SIG-M5 treated with dmso at 0.1 percent for 504 hours (cell line): ENCODE measurements at regions not wholly inside any gene's neighbourhood (a gene's known extent, or its start where the extent isn't known, plus 50 kb on each side); places are given as distances from the start of the nearest gene placed in this dataset.

Experiments used
- DNase-seq: peaks from one replicate; lab custom pipeline; 2025; ENCODE audit not compliant: unreplicated experiment; lab: John Stamatoyannopoulos, UW

DNA sequence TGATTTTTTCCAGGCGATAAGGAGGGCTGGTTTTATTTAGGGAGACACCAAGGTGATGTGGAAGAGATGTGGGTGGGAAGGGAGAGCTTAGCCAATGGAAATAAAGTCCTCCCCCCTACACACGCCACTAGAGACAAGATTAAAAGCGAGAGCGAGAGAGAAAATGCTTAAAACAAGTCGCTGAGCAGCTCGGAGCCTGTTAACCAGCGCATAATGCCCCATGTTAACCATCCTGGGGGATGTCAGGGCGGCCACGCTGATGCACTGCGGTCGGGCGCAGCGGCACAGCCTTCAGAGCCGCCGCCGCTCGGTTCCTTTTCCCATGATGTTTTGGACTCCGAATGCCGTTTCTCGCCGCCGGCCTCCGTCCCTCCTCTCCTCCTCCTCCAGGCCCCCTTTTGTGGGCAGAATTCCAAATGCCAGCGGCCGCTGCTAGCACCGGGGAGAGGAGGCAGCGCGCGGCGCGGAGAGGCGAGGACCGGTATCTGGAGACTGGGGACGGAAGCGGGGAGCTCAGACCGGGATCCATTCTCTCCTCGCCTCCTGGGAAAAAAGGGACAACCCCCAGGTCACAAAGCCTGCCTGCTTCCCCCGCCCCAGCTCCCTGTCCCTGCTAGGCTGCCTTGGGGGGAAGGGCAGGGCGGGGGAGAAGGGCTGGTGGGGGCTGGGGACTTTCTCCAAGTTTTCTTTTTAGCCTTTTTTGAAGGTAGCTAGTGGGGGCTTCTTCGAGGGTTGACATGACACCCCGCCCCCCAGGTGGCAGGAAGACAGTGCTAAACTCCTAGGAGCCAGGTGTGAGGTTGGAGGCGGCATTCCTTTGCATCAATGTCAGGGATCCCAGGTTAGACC, 98.1 kb upstream of the CCL2 start:
- DNase-seq, result no peak

DNA sequence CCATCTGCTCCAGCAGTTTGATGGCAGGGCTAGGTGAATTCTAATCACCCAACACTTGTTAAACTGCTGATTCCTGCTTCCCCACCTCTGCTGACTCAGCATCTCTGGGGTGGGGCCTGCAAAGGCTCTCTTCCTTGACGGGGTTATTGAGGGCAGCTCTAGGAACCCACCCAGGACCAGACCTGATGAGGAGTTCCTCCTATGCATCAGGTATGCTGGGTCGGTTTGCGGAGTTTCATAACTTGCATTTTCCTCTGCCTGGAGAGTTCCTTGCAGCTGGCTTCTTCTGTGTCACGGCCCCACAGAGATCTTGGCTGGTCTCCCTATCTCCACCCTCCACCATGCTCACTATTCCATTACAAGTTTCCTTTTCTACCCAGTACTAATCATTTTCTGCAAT, 93.4 kb upstream of the CCL2 start:
- DNase-seq, result no peak

DNA sequence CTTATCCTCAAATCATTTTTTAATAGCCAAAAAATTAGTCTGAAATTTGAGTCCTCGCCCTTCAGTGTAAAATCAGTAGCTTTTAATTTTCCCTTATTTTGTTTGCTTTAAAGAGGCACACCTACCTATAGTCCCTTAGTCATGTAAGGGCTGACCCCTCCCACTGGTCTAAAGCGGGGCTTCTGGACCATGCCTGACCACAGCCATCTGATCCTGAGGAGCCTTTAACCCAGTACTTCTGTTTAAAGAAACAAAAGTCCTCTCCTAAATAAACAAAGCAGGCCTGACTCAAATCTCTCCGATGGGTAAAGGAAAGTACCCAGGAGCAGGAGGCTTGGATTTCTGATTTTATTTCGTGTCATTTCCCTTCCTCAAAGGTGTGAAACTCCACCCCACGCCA, 92.0 kb upstream of the CCL2 start:
- no peak for DNase-seq

DNA sequence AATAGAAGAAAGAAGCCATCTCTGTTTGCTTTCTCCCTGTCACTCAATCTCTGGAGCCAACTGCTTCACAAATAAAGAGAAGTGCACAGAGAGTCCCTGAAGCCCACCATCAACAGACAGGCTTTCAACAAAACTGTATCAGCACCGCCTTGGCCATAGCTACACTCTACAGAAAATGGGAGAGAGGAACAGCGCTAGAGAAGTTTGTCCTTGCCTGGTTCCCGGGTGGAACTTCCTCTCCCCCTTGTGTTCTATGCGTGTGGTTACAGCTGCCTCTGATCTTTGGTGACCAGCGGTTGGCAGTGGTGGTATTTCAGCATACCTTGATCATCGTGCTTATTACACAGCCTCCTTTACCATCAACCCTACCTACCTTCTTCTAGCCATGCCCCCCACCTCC, 91.4 kb upstream of the CCL2 start:
- peak; percentile 37 for DNase-seq

DNA sequence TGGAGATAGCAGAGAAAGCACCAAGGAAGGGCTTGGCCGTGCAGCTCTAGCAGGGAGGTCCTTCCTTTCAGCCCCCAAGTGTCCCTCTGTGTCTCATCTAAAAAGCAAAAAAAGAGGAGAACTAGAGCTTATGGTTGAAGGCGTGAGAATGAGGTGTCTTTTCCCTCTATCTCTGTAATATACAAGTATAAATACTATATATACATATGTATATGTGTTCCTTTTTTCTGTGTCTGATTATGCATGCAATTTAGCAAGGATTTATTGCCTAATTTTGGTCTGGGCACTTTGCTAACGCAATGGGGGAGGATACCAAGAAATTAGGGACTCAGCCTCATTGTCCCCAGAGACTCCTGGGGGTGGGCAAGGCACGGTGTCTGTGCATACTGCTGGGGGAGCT, 90.2 kb upstream of the CCL2 start:
- DNase-seq, result no peak

DNA sequence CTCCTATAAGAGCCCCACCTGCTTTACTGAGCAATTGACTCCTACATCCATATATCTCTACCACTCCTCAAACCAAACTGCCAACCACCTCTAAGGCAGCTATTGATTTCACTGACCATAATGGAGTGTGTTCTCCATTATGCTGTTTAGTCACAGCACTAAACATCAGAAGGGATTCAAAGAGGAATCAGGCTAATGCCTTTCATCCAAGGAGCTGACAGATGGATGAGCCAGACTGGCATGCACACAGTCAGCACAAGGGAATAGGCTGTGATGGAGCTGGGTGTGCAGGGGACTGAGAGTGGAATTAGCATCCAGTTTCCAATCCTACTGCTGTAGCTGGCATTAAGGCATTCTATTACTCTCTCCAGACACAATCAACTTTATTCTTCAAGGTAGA, 88.7 kb upstream of the CCL2 start:
- DNase-seq, result no peak

DNA sequence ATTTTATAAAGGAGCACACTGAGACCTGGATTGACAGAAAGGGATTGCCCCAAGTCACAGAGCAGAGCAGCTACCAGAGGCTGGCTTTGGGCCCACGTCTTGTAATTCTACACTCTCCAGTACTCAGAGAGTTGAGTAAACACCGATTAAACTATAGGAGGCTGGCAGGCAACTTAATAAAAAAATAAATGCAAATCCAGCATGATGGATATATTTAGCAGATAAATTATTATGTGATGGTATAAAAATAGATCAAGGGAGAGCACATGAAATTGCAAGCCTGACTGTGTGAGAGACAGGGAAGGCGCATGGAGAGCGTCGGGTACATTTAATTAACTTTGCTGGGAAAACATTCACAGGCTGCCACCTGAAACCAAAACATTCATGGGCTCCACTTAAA, 87.7 kb upstream of the CCL2 start:
- DNase-seq, result no peak

DNA sequence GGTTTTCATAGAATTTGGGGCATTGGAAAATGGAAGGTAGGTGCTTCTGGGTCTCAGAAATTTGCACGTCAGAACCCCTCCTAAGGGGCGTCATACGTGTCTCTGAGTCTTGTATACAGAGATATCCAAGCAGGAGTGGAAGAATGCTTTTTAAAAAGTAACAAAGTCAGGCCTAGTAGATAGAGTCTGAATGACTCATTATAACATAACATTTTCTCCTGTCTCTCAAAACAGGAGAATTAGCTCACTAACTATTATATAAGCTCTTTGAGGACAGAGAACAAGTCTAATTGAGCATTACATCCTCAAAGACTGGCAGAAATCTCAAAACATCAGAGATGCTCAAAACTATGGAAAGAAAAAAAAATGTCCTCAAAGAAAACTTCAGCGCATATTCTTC, 86.1 kb upstream of the CCL2 start:
- no peak for DNase-seq

DNA sequence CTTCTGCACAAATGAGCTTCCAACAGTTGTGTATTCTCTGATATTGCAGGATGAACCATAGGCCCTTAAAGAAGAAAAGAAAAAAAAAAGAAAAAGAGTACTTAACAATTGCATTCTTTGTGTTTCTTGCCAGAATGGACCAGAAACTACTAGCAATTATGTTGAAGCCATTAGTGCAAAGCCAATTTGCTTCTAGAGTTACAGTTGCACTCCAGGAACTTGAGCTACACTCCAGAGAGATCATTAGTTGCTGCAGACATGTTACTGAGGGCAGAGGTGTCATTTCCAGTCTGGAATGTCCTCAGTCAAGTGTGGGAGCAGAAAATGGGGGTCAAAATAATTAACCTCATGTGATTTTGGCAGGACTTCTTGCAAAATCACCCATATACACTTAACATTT, 85.6 kb upstream of the CCL2 start:
- no peak for DNase-seq

DNA sequence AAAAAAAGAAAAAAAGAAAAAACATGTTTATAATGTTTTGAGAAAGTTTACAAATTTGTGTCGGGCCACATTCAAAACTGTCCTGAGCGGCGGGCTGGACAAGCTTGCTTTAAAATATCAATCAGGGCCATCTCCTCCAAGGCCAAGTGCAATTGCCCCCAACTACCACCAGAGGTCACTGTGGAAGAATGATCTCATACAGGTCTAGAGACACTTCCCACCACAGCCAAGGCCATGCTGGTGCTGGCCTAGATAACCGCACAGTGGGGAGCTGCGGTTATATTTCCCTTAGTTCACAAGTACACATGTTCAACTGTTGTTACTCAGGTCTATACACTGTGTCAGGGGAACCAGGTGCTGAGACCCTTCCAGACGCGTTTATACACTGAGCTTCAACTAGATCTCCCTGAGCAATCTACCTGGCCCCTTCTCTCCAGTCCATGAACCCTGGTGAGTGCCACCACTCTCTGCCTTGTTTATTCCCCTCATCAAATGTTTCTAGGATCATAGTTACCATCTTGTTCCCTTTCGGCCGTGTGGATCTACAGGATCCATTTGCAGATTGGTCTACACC, 83.8 kb upstream of the CCL2 start:
- DNase-seq, result peak; percentile 42

DNA sequence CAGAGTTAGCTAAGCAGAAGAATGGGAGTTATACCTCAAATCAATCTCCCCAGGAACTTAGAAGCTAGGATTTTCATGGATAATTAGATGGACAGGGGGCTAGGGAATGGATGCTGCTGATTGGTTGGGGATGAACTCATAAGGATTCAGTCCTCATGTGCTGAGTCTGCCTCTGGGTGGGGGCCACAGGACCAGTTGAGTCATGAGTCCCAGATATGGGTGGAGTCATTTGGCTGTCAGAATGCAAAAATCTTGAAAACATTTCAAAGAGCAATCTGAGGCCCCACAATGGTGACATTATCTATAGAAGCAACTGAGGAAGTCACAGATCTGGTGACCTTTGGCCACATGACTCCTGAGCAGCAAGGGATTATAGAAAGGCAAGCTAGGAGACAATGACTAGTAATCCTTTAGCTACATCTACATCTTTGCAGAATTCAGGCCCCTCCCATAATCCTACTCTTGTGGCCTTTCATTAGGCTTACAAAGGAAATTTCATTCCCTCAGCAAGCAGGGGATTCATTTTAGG, 82.6 kb upstream of the CCL2 start:
- DNase-seq, result no peak

DNA sequence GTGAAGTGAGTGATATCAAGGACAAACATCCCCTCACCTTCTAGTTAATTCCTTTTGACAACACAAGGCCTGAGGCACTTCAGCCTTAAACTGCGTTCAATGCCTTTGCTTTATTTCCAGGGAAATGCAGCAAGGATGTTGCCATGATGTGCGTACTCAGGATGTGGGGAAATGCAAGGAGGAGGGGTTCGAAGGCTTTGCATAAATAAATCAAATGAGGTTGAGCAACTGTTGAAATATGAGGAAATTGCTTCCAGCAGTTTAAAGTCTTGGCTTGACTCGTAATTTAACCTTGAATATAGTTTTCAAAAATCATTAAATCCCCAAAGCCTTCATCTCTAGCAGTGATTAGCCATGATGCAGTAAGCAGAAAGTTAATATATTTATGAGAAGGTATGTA, 81.8 kb upstream of the CCL2 start:
- no peak for DNase-seq

DNA sequence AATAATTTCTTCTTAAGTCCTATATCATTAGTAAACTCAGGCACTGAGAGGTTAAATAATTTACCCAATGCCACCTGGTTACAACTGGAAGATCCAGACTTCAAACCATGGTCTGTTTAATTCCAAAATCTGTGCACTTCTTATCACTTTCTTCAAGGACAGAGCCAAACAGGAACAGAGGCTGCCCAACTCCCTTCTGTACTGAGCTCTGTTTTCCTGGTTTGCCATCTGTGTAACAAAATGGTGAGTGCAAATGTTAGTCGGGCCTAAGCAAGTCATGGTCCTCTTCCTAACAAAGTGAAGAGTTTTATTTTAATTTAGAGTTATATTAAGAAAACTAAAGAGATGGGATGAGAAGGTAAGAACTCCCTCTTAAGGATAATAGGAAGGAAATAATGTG, 80.6 kb upstream of the CCL2 start:
- DNase-seq, result no peak

DNA sequence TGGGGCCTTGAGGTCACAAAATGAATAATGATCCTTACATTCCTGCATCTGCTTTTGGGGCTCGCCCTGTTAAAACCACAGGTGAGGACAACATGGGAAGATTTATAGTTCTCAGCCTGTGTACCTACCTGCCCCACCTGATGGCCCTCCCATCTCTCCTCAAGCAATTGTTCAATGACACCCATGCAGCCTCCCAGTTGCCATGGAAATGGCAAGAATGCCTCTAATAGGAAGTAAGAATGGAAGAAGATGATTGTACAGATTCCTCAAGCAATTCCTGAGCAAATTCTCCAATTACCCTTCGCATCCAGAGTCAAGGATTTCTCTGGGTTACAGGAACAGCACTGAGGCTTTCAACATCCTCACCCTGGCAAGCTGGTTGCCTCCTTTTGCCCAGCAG, 78.6 kb upstream of the CCL2 start:
- DNase-seq, result no peak

DNA sequence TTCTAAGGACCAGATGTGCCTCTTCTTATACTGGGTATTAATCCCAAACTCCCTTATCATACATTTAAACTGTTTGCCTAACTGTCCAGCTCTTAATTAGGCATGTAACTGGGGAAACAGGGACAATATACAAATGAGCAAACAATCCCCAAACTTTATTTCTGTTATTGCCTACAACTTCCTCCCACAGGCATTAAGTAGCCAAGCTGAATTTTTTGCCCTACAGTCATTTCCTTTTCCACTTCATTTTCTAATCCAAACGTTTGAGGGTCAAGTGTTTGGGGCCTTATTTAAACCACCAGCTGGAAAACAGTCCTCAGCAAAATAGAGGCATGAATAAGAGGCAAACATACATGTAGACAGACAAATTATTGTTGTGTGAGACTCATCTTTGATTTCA, 77.4 kb upstream of the CCL2 start:
- DNase-seq, result no peak

DNA sequence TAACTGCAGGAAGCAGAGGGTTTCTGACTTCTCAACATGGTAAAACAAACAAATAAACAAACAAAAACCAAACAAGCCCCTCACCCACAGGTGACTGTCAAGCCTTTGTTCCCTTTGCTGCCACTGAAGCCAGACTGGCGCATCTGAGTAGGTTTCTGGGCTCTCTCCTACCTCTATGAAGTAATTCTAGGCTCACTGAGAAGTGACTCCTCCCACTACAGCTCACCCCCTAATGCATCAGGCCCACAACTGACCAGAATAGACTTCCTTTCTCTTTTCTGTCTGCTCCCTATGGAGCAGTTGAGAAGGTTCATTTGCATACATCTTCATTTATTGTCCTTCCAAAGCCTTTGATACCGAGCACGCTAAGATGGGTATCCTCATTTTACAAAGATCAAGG, 77.0 kb upstream of the CCL2 start:
- DNase-seq, result no peak

DNA sequence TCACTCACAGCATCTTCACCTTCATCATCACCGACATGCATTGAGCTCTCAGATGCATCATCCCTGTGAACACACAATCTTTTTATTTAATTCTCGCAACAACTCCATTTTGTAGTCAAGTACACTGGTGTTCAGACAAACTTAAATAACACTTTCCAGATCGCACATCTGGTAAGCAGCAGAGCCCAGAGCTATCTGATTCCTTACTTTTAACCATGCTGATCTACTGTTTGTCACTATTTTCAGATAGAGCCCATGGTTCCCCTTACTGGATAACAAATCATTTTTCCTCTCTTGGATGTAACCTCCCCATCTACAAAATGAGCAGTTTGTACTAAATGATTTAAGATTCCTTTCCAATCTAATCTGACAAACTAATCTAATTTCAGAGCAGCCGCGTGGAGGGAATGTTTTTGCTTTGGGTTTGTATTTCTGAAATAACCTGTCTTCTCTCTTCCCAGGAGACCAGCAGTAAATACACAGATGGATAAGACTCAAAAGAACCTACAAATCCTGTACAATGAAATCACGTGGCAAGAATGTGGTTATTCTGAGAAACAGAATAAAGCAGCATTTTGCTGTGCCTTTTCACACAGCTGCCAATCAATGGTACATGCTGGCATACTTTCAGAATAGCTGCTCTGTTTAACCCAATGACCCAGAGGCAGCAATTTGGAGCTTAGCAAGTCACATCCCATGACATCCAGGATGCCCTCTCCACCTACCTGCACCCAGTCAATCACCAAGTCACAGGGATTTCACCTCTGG, 72.9 kb upstream of the CCL2 start:
- DNase-seq, result no peak

DNA sequence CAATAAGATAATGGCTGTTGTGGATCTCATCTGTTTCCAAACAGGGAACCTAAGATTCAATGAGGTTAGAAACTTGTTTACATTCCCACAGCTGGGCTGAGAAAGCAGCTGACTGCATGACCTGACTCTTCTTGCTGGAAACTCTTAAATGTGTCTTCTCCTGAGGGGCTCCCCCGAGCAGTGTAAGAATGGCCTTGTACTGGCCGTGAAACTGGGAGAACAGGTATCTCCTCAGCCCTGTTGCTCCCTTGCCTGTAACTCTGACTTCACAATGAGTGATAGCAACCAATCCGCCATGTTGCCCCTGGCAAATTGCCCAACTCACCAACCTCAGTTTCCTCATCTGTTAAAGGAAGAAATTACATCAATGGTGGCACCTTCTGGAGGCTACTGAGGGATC, 59.1 kb upstream of the CCL2 start:
- DNase-seq, result no peak

DNA sequence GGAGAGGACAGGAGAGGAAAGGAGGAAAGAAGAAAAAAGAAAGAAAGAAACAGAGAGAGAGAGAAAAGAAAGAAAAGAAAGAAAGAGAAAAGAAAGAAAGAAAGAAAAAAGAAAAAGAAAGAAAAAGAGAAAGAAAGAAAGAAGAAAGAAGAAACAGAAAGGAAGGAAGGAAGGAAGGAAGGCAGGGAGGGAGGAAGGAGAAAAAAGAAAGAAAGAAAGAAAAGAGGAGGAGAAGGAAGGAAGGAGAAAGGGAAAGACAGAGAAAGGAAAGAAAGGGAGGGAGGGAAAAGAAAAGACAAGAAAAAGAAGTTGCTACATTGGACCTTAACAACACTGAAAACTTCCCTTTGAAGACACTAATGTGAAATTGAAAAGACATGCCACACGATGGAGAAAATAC, 56.6 kb upstream of the CCL2 start:
- DNase-seq, result no peak

DNA sequence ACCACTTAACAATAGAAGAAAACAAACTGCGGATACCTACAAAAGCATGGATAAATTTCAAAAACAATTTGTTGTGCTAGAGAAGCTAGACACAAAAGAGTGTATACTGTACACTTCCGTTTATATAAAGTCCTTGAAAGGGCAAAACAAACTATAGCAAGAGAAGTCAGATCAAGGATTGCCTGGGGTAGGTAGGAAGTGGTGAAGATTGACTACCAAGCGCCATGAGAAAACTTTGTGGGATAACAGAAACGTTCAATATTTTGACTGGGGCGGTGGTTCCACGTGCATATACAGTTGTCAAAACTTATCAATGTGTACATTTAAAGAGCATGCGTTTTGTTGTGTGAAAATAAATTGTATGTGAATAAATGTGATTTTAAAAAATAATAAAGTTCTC, 55.6 kb upstream of the CCL2 start:
- no peak for DNase-seq

DNA sequence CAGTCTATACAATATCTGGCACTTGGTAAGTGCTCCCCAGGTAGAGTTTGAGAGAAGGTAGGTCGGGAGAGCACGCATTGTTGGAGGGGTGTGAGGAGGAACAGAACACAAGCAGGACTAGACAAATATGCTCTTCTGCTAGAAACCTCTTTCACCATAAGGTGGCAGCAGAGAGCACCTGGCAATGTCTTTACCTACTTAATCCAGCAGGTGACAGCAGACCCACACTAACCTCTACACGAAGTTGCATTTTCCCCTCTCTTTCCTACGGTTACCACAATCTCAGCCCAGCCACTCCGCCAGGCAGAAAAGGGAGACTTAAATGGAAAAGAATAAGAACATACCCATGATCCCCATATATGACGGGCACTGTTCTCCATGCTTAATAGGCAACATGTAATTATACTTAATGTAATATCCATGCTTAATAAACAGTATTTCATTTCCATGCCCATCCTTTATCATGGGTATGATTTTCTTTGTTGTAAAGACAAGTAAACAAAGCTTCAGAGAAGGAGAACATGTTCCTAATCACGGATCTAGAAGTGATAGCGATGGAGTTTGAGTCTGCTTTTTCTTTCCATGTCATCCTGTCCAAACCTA, 55.1 kb upstream of the CCL2 start:
- peak; percentile 80 for DNase-seq

DNA sequence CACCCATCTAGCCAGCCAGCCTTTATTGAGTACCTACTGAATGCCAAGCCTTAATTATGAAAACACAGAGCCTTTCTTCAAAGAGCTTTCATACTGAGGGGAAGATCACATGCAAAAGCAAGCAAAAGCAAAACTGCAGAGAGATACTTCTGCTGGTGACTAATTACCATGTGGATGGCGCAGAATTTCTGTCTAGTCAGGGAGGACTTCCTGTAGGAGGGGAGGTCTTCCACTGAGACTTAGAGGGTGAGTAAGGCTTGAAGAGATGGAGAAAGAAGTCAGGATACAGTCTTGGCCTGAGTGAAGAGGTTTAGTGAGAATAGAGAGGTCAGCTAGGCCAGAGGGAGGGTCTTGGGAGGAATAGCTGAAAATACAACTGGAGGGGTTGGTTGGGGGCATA, 53.9 kb upstream of the CCL2 start:
- DNase-seq, result no peak
